AG20443 (cell line): ENCODE measurements at regions not wholly inside any gene's neighbourhood (a gene's known extent, or its start where the extent isn't known, plus 50 kb on each side); places are given as distances from the start of the nearest gene placed in this dataset.

Experiments used
- DNase-seq: peaks from one replicate; pipeline ENCODE4 v3.0.0; 2012; ENCODE audit warnings: low spot score, mixed read lengths

DNA sequence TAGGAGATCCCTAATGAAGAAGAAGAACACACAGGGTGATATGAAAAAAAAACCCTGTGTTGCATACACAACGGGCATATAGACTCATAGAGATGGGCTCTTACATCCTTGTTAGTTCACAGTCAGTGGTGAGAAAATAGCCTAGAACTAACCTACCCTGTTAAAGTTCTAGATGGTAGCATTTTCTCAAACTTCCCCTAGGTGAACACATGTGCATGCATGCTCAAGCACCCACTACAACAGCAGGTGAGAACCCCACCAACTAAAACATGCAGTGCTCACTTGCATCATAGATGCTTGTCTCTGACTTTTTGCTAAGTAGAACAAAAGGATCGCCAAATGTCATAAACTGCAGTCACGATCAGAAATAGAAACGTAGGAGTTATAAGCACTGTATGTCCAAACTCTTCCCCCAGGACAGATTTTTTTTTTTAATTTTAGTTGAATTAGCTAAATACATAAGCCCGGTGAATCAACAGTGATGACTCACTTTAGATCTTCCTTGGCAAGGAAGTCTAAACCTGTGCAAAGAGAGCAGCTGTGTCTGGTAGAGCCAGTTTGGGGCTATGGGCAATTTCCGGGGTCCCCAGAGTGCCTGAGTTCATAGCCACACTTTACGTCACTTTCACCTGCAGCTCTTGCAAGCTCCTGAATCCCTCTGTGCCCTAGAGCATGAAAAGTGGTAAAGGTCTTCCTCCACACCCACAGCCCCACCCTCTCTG, 96.2 kb upstream of the SEMA6D start:
- no peak for DNase-seq

- no peak for DNase-seq
Measured at GRCh38 chr15:47622055-47622454, 95.2 kb upstream of the SEMA6D start.

DNA sequence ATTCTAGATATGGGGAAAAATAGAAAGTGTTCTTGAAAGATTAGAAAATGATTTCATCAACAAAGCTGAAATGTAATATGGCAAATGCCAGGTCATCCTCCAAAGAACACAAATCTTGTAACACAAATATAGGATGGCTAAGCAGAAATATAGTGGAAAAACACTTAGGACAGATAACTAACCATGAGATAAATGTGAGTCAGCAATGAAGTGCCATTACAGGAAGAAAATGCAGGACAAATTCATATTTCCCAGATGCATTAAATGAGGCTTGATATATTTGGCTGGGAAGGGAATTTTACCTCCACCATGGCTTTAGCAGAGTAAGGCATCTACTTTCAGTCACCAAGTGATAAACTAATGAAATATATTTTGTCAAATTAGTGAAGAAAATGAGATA, 92.8 kb upstream of the SEMA6D start:
- DNase-seq: no peak

GRCh38 chr15:47639042-47639441, 78.3 kb upstream of the SEMA6D start:
- DNase-seq: no peak

- no peak for DNase-seq
Measured at GRCh38 chr15:47640079-47640478, 77.2 kb upstream of the SEMA6D start.

DNA sequence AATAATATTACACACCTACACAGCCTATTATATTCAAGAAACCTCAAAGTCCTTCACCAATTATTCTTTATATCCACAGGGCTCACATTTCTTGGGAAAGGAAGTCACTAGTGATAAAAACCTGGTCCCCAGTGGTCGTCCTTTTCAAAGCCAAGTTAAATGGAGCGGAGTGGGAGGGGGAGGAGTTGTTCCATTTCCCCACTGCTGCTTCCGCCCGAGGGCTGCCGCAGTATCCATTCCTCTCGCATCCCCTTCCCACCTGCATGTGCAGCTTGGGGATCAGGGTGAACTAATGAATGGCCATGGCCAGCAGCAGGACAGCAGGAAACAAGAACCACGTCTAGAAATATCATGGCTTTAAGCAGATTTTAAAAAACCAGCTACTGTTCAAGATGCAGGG, 76.4 kb upstream of the SEMA6D start:
- DNase-seq: no peak

GRCh38 chr15:47644722-47645121, 72.6 kb upstream of the SEMA6D start:
- DNase-seq: no peak

- DNase-seq: no peak
Measured at GRCh38 chr15:47650564-47650963, 66.7 kb upstream of the SEMA6D start.

GRCh38 chr15:47652328-47652727, 65.0 kb upstream of the SEMA6D start:
- DNase-seq: no peak

DNA sequence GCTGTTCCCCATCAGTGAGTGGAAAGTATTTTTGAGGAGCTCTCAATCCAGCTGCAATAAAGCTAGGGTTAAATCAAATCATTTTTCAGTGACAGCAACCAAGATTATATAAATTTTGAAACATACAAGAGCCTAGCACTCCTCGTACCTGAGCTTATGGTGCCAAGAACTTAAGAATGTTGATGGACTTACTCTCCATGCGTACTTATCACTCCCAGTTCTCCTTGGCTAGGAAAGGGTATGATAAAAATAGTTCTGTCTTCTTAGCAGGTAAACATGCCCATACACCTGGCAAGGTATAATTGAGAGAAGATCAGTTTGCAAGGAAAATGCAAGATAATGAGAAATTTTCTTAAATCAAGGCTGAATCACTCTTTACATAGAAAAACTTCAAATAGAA, 64.5 kb upstream of the SEMA6D start:
- no peak for DNase-seq

DNA sequence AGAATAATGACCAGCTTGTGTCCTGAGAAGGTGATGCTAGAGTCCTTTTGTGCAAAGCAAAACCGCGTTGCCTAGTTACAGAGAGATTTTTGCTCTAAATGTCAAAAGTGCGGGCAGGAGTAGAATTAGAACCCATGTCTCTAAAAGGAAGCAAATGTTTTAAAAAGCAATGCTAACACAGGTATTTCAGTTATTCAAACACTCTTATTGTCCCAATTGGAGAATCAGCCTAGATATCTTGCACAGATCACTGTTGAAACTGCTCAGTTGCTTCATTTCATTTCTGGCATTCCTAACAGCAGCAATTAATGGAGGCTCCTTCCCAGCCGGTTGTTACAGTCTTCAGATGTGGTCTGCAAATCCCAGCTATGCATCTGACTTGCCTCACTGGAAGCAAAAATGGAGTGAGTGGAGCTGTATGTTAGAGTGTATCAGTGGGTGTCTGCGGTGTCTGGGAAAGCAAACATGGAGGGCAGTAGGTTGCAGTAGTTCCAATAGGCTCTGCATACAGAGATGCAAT, 55.6 kb upstream of the SEMA6D start:
- no peak for DNase-seq

DNA sequence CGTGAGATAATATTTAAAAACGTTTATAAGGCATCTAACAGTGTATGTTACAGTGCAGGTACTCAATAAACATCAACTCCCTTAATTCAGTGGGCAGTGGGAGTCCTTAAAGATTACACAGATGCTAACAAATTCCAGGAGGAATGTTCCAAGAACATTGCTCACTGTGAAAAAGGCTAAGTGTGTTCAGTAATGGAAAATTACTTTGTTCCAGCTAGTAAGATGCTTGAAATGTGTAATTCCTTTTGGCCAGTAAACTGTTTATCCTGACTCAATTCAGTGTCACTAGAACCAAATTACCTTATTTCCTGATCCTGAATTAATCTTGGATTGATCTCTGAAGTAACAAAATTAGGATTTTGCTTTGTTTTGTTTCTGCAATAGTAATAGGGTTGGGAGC, 54.2 kb upstream of the SEMA6D start:
- no peak for DNase-seq
